ENCODE measurements at regions not wholly inside any gene's neighbourhood (a gene's known extent, or its start where the extent isn't known, plus 50 kb on each side); places are given as distances from the start of the nearest gene placed in this dataset.

DNA sequence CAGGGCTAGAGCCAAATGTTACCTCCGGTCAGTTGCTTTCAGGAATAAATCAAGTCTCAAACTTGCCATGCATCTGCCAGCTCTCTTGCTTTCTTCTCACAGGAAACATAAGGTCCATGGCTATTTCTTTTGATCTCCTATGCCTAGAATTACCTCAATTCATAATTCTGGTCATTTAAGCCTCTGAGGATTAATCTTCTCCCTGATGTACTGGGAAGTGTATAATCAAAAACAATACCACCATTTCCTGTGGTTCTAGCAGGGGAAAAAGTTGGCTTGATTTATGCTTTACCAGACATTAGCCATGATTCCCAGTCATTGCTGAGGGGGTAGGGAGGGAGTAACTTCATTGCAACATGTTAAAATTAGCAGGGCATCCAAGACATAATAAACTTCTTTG lies 268.7 kb upstream of the EMCN start:
- H3K4me3 ChIP-seq (ENCODE audit: low read depth, low read length): no peak overlapping the region
- no peaks in the 10 kb centered on the region for H3K4me1 ChIP-seq (ENCODE audit: control insufficient read depth, insufficient read depth, low read length)
- H3K36me3 ChIP-seq (ENCODE audit: control insufficient read depth in 2 of 2, insufficient read depth in 1 of 2, low read length in 2 of 2): no peaks in the 10 kb centered on the region
- ChIA-PET CTCF (interaction anchor here (0.6 kb wide), 1 partner anchor 944 kb away, joined by 3 read pairs; no protein-coding TSS in a partner anchor), POLR2A (no interaction called here)
- no peak overlapping the region for H3K27ac ChIP-seq (ENCODE audit: extremely low read depth, low read depth, low read length)
- H3K9me3 ChIP-seq (ENCODE audit: control insufficient read depth, insufficient read depth, low read depth, low read length): no peaks in the 10 kb centered on the region
- TF ChIP-seq ZNF585B (tag by site-specific recombination; IDR thresholded peaks at IDR 0.05) (no peak), ZNF146 (tag by site-specific recombination; IDR thresholded peaks at IDR 0.05) (no peak), ZNF133 (tag by site-specific recombination; IDR thresholded peaks at IDR 0.05) (no peak), ZNF747 (tag by site-specific recombination; IDR thresholded peaks at IDR 0.05) (no peak), ZFHX2 (tag by site-specific recombination; conservative IDR thresholded peaks at IDR 0.05) (no peak), ZNF274 (IDR thresholded peaks at IDR 0.05; ENCODE audit: low read length) (no peak), ZNF274 (tag by site-specific recombination; IDR thresholded peaks at IDR 0.05; ENCODE audit: borderline replicate concordance) (no peak)

DNA sequence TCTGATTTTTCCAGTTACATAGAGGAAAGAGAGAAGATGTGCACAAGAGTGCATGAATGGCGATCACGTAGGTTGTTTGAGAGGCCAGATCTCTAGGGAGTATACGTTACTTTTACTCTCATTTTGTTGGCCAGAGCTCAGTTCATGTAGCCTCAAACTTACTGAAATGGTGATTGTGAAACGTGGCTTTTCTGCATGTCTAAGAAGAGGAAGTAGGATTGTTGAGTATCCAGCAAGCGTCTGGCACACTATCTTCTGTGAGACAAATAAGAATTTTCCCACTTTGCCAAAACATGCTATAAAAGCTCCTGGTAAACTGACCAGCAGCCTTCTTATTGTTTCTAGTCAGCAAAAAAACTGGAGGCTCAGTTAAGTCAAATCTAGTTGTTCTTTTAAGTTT lies 264.5 kb upstream of the EMCN start:
- Histone ChIP-seq H3K9me3 (ENCODE audit: control insufficient read depth, insufficient read depth, low read depth, low read length) (no peaks in the 10 kb centered on the region), H3K27ac (ENCODE audit: extremely low read depth, low read depth, low read length) (no peak overlapping the region), H3K4me3 (ENCODE audit: low read depth, low read length) (no peak overlapping the region), H3K4me1 (ENCODE audit: control insufficient read depth, insufficient read depth, low read length) (no peaks in the 10 kb centered on the region), H3K36me3 (ENCODE audit: control insufficient read depth in 2 of 2, insufficient read depth in 1 of 2, low read length in 2 of 2) (no peaks in the 10 kb centered on the region)
- TF ChIP-seq ZNF48 (tag by site-specific recombination; IDR thresholded peaks at IDR 0.05): no peak
- no peak for TF ChIP-seq ZIC2 (tag by site-specific recombination; IDR thresholded peaks at IDR 0.05)
- no peak for TF ChIP-seq BCL11B (tag by site-specific recombination; IDR thresholded peaks at IDR 0.05; ENCODE audit: low read depth)
- no peak for TF ChIP-seq ZNF112 (tag by site-specific recombination; IDR thresholded peaks at IDR 0.05)
- TF ChIP-seq, protein P1, sequence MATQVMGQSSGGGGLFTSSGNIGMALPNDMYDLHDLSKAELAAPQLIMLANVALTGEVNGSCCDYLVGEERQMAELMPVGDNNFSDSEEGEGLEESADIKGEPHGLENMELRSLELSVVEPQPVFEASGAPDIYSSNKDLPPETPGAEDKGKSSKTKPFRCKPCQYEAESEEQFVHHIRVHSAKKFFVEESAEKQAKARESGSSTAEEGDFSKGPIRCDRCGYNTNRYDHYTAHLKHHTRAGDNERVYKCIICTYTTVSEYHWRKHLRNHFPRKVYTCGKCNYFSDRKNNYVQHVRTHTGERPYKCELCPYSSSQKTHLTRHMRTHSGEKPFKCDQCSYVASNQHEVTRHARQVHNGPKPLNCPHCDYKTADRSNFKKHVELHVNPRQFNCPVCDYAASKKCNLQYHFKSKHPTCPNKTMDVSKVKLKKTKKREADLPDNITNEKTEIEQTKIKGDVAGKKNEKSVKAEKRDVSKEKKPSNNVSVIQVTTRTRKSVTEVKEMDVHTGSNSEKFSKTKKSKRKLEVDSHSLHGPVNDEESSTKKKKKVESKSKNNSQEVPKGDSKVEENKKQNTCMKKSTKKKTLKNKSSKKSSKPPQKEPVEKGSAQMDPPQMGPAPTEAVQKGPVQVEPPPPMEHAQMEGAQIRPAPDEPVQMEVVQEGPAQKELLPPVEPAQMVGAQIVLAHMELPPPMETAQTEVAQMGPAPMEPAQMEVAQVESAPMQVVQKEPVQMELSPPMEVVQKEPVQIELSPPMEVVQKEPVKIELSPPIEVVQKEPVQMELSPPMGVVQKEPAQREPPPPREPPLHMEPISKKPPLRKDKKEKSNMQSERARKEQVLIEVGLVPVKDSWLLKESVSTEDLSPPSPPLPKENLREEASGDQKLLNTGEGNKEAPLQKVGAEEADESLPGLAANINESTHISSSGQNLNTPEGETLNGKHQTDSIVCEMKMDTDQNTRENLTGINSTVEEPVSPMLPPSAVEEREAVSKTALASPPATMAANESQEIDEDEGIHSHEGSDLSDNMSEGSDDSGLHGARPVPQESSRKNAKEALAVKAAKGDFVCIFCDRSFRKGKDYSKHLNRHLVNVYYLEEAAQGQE (tag by site-specific recombination; IDR thresholded peaks at IDR 0.05): no peak
- no peak for TF ChIP-seq GLI2 (tag by site-specific recombination; IDR thresholded peaks at IDR 0.05; ENCODE audit: borderline replicate concordance, low read depth)
- TF ChIP-seq ZNF416 (tag by site-specific recombination; IDR thresholded peaks at IDR 0.05): no peak
- no peak for TF ChIP-seq ZFHX2 (tag by site-specific recombination; conservative IDR thresholded peaks at IDR 0.05)
- no peak for TF ChIP-seq HOXC10 (CRISPR knock-in tag; IDR thresholded peaks at IDR 0.05)
- ChIA-PET POLR2A (no interaction called here), CTCF (no interaction called here)

DNA sequence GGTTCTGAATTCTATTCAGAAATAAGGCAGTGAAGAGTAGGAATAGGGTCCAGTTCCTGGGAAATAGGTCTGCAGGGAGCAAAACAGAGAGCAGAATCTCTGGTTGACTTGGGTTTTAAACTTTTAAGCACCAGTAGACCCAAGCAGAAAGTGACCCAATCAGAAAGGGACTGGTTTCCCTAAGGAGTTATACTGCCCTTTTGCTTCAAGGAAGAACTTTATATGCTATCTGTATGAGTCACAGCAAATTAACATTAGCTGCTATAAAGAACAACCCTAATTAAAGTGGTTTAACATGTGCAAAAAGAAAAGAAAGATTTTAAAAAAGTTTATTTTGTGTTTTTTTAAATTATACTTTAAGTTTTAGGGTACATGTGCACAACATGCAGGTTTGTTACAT lies 263.6 kb upstream of the EMCN start:
- POLR2A ChIA-PET: no interaction called here
- CTCF ChIA-PET: no interaction called here
- no peaks in the 10 kb centered on the region for H3K36me3 ChIP-seq (ENCODE audit: control insufficient read depth in 2 of 2, insufficient read depth in 1 of 2, low read length in 2 of 2)

More for the DNA sequence above, 263.6 kb upstream of the EMCN start:
- no peak overlapping the region for H3K4me3 ChIP-seq (ENCODE audit: low read depth, low read length)
- no peaks in the 10 kb centered on the region for H3K4me1 ChIP-seq (ENCODE audit: control insufficient read depth, insufficient read depth, low read length)
- H3K9me3 ChIP-seq (ENCODE audit: control insufficient read depth, insufficient read depth, low read depth, low read length): no peaks in the 10 kb centered on the region
- no peak overlapping the region for H3K27ac ChIP-seq (ENCODE audit: extremely low read depth, low read depth, low read length)
- no peak for TF ChIP-seq ZNF837 (tag by site-specific recombination; IDR thresholded peaks at IDR 0.05)
- TF ChIP-seq PRDM1 (tag by site-specific recombination; IDR thresholded peaks at IDR 0.05): no peak
- no peak for TF ChIP-seq ZNF677 (tag by site-specific recombination; IDR thresholded peaks at IDR 0.05)
- TF ChIP-seq, protein P2, sequence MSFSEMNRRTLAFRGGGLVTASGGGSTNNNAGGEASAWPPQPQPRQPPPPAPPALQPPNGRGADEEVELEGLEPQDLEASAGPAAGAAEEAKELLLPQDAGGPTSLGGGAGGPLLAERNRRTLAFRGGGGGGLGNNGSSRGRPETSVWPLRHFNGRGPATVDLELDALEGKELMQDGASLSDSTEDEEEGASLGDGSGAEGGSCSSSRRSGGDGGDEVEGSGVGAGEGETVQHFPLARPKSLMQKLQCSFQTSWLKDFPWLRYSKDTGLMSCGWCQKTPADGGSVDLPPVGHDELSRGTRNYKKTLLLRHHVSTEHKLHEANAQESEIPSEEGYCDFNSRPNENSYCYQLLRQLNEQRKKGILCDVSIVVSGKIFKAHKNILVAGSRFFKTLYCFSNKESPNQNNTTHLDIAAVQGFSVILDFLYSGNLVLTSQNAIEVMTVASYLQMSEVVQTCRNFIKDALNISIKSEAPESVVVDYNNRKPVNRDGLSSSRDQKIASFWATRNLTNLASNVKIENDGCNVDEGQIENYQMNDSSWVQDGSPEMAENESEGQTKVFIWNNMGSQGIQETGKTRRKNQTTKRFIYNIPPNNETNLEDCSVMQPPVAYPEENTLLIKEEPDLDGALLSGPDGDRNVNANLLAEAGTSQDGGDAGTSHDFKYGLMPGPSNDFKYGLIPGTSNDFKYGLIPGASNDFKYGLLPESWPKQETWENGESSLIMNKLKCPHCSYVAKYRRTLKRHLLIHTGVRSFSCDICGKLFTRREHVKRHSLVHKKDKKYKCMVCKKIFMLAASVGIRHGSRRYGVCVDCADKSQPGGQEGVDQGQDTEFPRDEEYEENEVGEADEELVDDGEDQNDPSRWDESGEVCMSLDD (tag by site-specific recombination; IDR thresholded peaks at IDR 0.05): no peak
- no peak for TF ChIP-seq ZNF426 (tag by site-specific recombination; IDR thresholded peaks at IDR 0.05)
- TF ChIP-seq YY2 (tag by site-specific recombination; IDR thresholded peaks at IDR 0.05): no peak
- TF ChIP-seq ZNF596 (tag by site-specific recombination; IDR thresholded peaks at IDR 0.05): no peak
- TF ChIP-seq GLIS1 (tag by site-specific recombination; IDR thresholded peaks at IDR 0.05): no peak
- TF ChIP-seq YY1 (tag by site-specific recombination; IDR thresholded peaks at IDR 0.05): no peak
- TF ChIP-seq ZNF416 (tag by site-specific recombination; IDR thresholded peaks at IDR 0.05): no peak
- TF ChIP-seq ZNF785 (tag by site-specific recombination; IDR thresholded peaks at IDR 0.05): no peak
- TF ChIP-seq KLF1 (tag by site-specific recombination; IDR thresholded peaks at IDR 0.05): no peak
- TF ChIP-seq ZNF521 (tag by site-specific recombination; IDR thresholded peaks at IDR 0.05): no peak
- TF ChIP-seq, protein P3, sequence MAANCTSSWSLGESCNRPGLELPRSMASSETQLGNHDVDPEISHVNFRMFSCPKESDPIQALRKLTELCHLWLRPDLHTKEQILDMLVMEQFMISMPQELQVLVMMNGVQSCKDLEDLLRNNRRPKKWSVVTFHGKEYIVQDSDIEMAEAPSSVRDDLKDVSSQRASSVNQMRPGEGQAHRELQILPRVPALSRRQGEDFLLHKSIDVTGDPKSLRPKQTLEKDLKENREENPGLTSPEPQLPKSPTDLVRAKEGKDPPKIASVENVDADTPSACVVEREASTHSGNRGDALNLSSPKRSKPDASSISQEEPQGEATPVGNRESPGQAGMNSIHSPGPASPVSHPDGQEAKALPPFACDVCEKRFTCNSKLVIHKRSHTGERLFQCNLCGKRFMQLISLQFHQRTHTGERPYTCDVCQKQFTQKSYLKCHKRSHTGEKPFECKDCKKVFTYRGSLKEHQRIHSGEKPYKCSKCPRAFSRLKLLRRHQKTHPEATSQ (tag by site-specific recombination; IDR thresholded peaks at IDR 0.05): no peak

All from HEK293 (cell line).